Neural cell (in vitro differentiated cells): ENCODE measurements at regions not wholly inside any gene's neighbourhood (a gene's known extent, or its start where the extent isn't known, plus 50 kb on each side); places are given as distances from the start of the nearest gene placed in this dataset.

ENCODE experiments used
- CTCF ChIP-seq: fragments of 450-650 bp; IDR thresholded peaks from 2 replicates; pipeline ENCODE4 v1.5.1; 2014; ENCODE audit warnings: antibody characterized with exemption, mild to moderate bottlenecking, moderate library complexity; ENCODE audit not compliant: poor library complexity, severe bottlenecking
- EP300 ChIP-seq: fragments of 450-650 bp; conservative IDR thresholded peaks from 2 replicates; pipeline ENCODE4 v1.6.1; 2014; ENCODE audit warnings: antibody characterized with exemption, mild to moderate bottlenecking, moderate library complexity; ENCODE audit not compliant: poor library complexity, severe bottlenecking
- TAF1 ChIP-seq: IDR thresholded peaks from 2 replicates; pipeline ENCODE4 v1.6.1; 2012; ENCODE audit warnings: low read depth

GRCh38 chr2:66235428-66235827 is 199.5 kb upstream of the MEIS1 start:
- TF ChIP-seq EP300 (no peak), TAF1 (no peak), CTCF (no peak)
